ENCODE measurements at regions not wholly inside any gene's neighbourhood (a gene's known extent, or its start where the extent isn't known, plus 50 kb on each side); places are given as distances from the start of the nearest gene placed in this dataset.
A peak's percentile ranks its signal among the peaks of the same experiment; 100 is the strongest.

GRCh38 chr5:82793808-82794419, 283.3 kb downstream of the TMEM167A start:
- TF ChIP-seq CTCF (IDR thresholded peaks at IDR 0.05) (peak; percentile 51 to 76 (median 63)), POLR2A (IDR thresholded peaks at IDR 0.05) (no peak)
